ENCODE measurements at regions not wholly inside any gene's neighbourhood (a gene's known extent, or its start where the extent isn't known, plus 50 kb on each side); places are given as distances from the start of the nearest gene placed in this dataset.
A peak's percentile ranks its signal among the peaks of the same experiment; 100 is the strongest.

- Histone ChIP-seq H3K4me2 (ENCODE audit: low read length) (no peak overlapping the region), H4K20me1 (ENCODE audit: insufficient read depth, low read length) (no peaks in the 10 kb centered on the region), H3K9me3 (ENCODE audit: low read length) (no peaks in the 10 kb centered on the region)
Observed at GRCh38 chr7:9869151-9869550, 1104.5 kb upstream of the PHF14 start.

GRCh38 chr7:9869566-9869965, 1104.1 kb upstream of the PHF14 start:
- H3K4me3 ChIP-seq (ENCODE audit: low read depth, low read length, poor library complexity, severe bottlenecking) = no peak overlapping the region

More at GRCh38 chr7:9869151-9869550, 1104.5 kb upstream of the PHF14 start:
- Histone ChIP-seq H3K9me2 (ENCODE audit: low read depth, low read length) (no peaks in the 10 kb centered on the region), H3F3A (ENCODE audit: insufficient read depth, low read length) (no peaks in the 10 kb centered on the region), H3K27me3 (ENCODE audit: insufficient read depth, low read length) (no peaks in the 10 kb centered on the region), H3K4me3 (ENCODE audit: low read depth, low read length, poor library complexity, severe bottlenecking) (no peak overlapping the region), H3K36me3 (ENCODE audit: insufficient read depth, low read length) (no peaks in the 10 kb centered on the region), H2AFZ (ENCODE audit: low read length) (no peak overlapping the region), H3K9ac (ENCODE audit: low read length) (no peak overlapping the region), H3K79me2 (ENCODE audit: insufficient read depth, low read length) (no peaks in the 10 kb centered on the region), H3K27ac (ENCODE audit: low read depth, low read length, poor library complexity, severe bottlenecking) (no peak overlapping the region), H3K4me1 (ENCODE audit: insufficient read depth, low read length, severe bottlenecking) (peaks cover 17% of the 10 kb centered on the region)
- TF ChIP-seq CTCF (IDR thresholded peaks at IDR 0.05; ENCODE audit: low read length) (no peak), EZH2 (IDR thresholded peaks at IDR 0.05; ENCODE audit: borderline replicate concordance, low read length) (no peak)

GRCh38 chr7:9870674-9871073, 1103.0 kb upstream of the PHF14 start:
- Histone ChIP-seq H2AFZ (ENCODE audit: low read length) (0 out of 2 replicates have a peak overlapping the region, but pooled peaks have one; percentile 18), H3K79me2 (ENCODE audit: insufficient read depth, low read length) (no peaks in the 10 kb centered on the region), H3F3A (ENCODE audit: insufficient read depth, low read length) (no peaks in the 10 kb centered on the region), H3K27me3 (ENCODE audit: insufficient read depth, low read length) (no peaks in the 10 kb centered on the region), H4K20me1 (ENCODE audit: insufficient read depth, low read length) (no peaks in the 10 kb centered on the region), H3K27ac (ENCODE audit: low read depth, low read length, poor library complexity, severe bottlenecking) (no peak overlapping the region), H3K9ac (ENCODE audit: low read length) (no peak overlapping the region), H3K9me3 (ENCODE audit: low read length) (no peaks in the 10 kb centered on the region), H3K36me3 (ENCODE audit: insufficient read depth, low read length) (no peaks in the 10 kb centered on the region), H3K9me2 (ENCODE audit: low read depth, low read length) (no peaks in the 10 kb centered on the region), H3K4me1 (ENCODE audit: insufficient read depth, low read length, severe bottlenecking) (peaks cover 17% of the 10 kb centered on the region), H3K4me3 (ENCODE audit: low read depth, low read length, poor library complexity, severe bottlenecking) (no peak overlapping the region), H3K4me2 (ENCODE audit: low read length) (no peak overlapping the region)
- TF ChIP-seq CTCF (IDR thresholded peaks at IDR 0.05; ENCODE audit: low read length) (no peak), EZH2 (IDR thresholded peaks at IDR 0.05; ENCODE audit: borderline replicate concordance, low read length) (no peak)

More at GRCh38 chr7:9869566-9869965, 1104.1 kb upstream of the PHF14 start:
- no peaks in the 10 kb centered on the region for H3K79me2 ChIP-seq (ENCODE audit: insufficient read depth, low read length)
- no peaks in the 10 kb centered on the region for H3F3A ChIP-seq (ENCODE audit: insufficient read depth, low read length)
- no peaks in the 10 kb centered on the region for H3K9me2 ChIP-seq (ENCODE audit: low read depth, low read length)
- H3K27ac ChIP-seq (ENCODE audit: low read depth, low read length, poor library complexity, severe bottlenecking) = no peak overlapping the region
- no peaks in the 10 kb centered on the region for H3K27me3 ChIP-seq (ENCODE audit: insufficient read depth, low read length)
- TF ChIP-seq CTCF (IDR thresholded peaks at IDR 0.05; ENCODE audit: low read length) (no peak), EZH2 (IDR thresholded peaks at IDR 0.05; ENCODE audit: borderline replicate concordance, low read length) (no peak)
- no peak overlapping the region for H3K4me2 ChIP-seq (ENCODE audit: low read length)
- no peaks in the 10 kb centered on the region for H3K9me3 ChIP-seq (ENCODE audit: low read length)
- H4K20me1 ChIP-seq (ENCODE audit: insufficient read depth, low read length) = no peaks in the 10 kb centered on the region
- H3K4me1 ChIP-seq (ENCODE audit: insufficient read depth, low read length, severe bottlenecking) = peaks cover 17% of the 10 kb centered on the region
- H2AFZ ChIP-seq (ENCODE audit: low read length) = no peak overlapping the region
- H3K9ac ChIP-seq (ENCODE audit: low read length) = no peak overlapping the region
- H3K36me3 ChIP-seq (ENCODE audit: insufficient read depth, low read length) = no peaks in the 10 kb centered on the region

Data from OCI-LY1 (cell line).